GM18870 (cell line): ENCODE measurements at regions not wholly inside any gene's neighbourhood (a gene's known extent, or its start where the extent isn't known, plus 50 kb on each side); places are given as distances from the start of the nearest gene placed in this dataset.
"Not testable (repeated sequence)": the region's sequence is repeated elsewhere in the genome, so short reads cannot be mapped to it uniquely, and the experiment has no call there.

Experiments
- ATAC-seq: cut with Tn5 transposase; IDR thresholded peaks from one replicate; pipeline ENCODE4 v1.9.1; 2021; ENCODE audit warnings: moderate library complexity; ENCODE audit not compliant: unreplicated experiment

DNA sequence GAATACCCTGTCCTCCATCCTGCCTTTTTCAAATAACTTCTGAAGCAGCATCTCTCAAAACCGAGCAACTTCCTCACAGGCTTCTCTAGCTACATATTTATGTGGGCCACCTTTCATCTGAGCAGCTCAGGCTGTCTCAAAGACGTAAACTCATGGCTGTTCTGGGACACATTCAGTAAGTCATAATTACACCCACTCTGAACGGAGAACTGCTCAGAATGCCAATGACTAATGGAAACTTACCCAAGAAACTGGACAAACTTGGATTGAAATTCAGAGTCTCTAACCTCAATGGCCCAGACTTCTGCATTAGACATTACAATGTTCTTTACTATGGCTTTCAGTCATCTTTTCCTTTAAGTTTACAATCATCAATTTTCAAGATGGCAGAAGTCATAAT is 145.2 kb downstream of the RAD51AP2 start:
- no peak for ATAC-seq

- no peak for ATAC-seq
Observed at GRCh38 chr2:17363846-17364245, 154.4 kb downstream of the RAD51AP2 start.

DNA sequence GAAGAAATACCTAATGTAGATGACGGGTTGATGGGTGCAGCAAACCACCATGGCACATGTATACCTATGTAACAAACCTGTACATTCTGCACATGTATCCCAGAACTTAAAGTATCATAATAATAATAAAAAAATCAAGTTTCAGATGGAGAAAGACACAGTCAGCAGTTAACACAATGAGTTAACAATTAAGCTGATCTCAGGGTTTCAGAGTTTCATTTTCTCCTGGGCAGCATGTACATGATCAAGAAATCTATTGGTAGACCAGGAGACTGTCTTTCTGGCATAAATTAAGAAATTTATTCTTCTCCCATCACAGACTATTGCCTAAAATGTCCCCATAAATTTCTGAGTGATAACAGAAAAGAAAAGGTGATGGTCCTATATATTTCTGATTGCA is 155.3 kb downstream of the RAD51AP2 start:
- no peak for ATAC-seq

DNA sequence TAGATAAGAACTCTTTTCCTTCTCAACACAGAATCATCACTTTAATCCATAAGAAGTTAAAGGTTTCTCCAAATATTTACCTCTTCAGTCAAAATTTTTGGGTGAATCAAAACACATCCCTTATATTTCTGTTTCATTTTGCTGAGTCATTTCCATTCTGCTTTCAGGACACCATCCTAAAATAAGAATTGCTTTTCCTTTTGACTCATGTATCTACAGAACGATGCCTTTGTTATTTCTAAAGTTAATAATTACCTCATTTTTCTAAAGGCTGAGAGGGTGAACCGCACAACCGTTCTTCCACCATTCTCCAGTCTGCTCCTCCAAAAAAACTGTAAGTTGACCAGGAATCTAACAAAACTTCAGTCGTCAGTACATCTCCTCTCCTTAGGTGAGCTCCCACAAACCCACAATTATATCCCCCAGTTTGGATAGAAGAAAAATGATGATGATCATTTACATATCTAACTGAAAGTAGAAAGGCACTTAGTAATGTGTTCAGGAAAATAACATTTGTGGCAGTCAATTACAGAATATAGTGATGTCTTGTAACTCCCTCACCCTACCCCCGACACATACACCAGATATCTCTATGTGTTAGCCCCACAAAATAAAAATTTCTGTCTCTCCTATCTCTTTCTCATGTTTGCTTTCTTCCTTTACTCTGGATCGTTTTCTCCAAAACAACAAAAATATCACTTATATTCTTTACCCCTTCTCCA is 162.5 kb downstream of the RAD51AP2 start:
- peak; percentile 95 for ATAC-seq

- no peak for ATAC-seq
Observed at GRCh38 chr2:17353263-17353662, 165.0 kb downstream of the RAD51AP2 start.

GRCh38 chr2:17342692-17343091 is 175.5 kb downstream of the RAD51AP2 start:
- ATAC-seq: not testable (repeated sequence)

DNA sequence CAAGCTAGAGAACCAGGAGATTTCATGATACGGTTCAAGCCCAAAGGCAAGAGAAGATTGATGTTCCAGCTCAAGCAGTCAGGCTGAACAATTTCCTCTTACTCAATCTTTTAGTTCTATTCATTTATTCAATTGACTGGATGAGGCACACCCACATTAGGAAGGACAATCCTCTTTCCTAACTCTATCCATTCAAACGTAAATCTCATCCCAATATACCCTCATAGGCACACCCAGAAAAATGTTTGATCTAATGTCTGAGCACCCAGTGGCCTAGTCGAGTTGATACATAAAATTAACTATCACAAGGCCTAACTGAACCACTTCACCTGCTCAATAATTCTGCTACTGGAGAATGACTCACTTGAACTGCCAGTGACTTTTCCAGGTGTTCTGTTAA is 180.7 kb downstream of the RAD51AP2 start:
- no peak for ATAC-seq

GRCh38 chr2:17336458-17336857 is 181.8 kb downstream of the RAD51AP2 start:
- ATAC-seq: no peak

- no peak for ATAC-seq
Observed at GRCh38 chr2:17334300-17334699, 183.9 kb downstream of the RAD51AP2 start.

DNA sequence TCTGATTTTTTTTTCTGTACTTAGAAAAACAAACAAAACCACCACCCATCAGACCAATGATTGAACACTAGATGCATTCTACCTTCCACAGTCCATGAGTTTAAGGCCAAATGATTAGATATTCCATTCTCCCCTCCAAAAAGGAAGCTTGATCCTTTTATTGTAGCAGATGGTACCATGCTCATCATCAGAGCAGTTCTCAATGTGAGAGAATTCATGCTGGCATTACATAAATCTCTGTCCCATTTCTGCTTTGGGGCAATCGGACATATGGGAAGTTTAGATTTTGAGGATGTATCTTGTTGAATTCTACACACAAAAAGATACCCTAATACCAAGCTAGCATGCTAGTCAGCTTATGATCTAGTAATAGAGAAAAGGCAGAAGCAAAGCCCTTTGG is 186.6 kb downstream of the RAD51AP2 start:
- ATAC-seq: no peak

DNA sequence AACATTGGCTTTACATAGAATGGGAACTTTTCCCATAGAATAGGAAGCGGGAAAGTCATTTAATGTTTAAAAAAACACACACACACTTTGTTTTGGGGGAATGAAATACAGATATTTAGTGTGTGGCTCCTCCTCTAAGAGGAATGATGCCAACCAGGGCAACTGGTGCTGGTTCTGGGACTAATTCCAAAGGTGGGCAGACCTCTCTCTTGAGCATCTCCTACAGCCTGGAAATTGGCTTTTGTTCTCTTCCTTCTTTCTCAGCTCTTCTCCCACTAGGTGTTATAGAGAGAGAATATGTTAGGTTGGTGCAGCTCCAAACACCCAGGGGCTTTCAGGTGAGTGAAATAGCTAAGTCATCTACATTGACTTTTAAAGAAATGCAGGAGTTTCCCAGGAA is 190.1 kb downstream of the RAD51AP2 start:
- ATAC-seq: no peak

- no peak for ATAC-seq
Observed at GRCh38 chr2:17327649-17328048, 190.6 kb downstream of the RAD51AP2 start.

DNA sequence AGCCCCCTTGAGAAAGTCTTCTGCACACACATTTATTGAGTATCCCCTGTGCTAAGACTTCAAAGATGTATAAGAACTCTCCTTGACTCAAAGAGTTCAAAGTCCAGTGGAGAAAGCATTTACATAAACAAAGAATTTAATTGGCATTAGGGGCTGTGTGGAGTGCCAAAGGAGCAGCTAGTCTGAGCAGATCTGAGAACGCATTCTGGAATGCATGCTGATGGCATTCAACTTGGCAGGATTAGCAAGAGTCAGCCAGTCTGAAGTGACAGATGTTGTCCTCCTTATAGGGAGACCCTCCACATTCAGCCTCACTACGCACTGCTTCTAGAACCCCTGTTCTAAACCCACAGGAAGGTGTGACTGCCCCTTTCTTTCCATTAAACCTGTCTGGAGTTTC is 191.5 kb downstream of the RAD51AP2 start:
- no peak for ATAC-seq

GRCh38 chr2:17323697-17324096 is 194.5 kb downstream of the RAD51AP2 start:
- ATAC-seq: no peak

- ATAC-seq: no peak
Observed at GRCh38 chr2:17322461-17322860, 195.8 kb downstream of the RAD51AP2 start.

- no peak for ATAC-seq
Observed at GRCh38 chr2:17319090-17319489, 199.2 kb downstream of the RAD51AP2 start.

DNA sequence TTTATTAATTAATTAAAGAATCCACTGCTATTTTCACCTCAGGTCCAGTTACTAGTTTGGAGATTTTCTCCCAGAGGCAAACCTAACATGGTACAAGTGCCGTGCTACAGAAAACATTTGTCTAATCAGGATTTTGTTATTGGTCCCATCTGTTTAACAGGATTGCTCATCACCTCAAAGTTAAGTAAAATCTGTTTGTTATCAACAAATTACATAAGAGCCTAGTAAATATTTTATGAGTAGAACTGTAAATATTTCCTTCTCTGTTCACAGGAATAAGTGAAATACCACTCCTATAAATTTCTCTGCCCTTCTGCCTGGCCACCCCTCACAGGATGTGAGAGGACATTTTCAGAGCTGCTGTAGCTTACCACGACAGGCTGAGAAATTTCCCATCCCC is 200.2 kb downstream of the RAD51AP2 start:
- ATAC-seq: no peak

DNA sequence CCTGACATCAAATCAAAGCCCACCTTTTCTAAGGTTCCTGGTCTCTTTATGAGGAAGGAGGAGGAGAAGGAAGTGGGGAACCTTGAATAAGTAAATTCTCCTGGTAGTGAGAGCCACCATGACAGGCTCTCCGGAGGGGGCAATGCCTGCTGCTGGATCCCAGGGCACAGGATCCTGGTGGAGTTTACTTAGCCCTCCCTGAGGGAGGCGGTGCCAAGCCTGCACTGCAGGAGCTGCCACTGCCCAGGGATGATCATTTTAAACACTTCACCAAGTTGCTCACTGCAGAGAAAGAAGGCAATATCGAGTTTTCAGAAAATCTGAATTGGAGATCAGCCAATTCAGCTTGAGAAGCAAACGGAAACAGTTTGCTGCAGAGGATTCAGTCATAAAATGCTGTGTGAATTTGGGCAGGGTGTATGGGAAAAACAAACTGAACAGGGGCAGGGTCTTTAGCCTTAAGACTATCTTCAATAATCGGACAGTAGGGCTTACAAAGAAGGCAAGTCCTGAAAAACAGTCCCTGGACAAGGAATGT is 200.7 kb downstream of the RAD51AP2 start:
- no peak for ATAC-seq

GRCh38 chr2:17313261-17313660 is 205.0 kb downstream of the RAD51AP2 start:
- ATAC-seq: no peak

DNA sequence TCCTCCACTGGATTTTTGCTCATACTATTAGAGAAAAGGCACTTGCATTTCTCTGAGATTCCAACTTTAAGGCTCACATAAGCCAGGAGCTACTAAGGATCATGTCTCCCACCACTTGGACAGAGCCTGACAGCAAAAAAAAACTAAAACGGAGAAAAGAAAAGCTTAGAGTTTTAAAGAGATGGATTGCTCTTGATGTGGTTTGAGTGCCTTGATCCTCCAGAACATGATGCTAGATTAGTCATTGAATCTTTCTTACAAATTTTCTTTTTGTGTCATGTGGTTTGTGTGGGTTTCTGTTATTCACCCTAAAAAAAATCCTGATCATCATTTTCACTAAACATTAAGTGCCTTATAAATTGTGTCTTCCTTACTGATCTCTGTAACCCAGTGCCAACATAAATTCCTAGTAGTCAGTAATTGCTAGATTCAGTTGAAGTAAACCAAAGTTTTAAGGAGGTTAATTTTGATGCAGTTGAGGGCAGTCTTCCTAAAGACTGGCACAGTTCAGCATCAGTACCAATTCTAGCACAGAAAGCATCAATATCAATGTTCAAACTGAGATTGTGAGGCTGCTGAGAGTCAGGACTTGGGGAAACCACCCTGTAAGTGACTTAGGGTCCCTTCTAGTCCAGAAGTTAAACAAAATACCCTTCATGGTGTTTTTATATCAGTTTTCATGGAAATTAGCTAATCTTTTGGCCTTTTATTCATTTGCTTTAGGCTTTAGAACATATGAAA is 206.3 kb downstream of the RAD51AP2 start:
- no peak for ATAC-seq

- no peak for ATAC-seq
Observed at GRCh38 chr2:17311106-17311619, 207.1 kb downstream of the RAD51AP2 start.

DNA sequence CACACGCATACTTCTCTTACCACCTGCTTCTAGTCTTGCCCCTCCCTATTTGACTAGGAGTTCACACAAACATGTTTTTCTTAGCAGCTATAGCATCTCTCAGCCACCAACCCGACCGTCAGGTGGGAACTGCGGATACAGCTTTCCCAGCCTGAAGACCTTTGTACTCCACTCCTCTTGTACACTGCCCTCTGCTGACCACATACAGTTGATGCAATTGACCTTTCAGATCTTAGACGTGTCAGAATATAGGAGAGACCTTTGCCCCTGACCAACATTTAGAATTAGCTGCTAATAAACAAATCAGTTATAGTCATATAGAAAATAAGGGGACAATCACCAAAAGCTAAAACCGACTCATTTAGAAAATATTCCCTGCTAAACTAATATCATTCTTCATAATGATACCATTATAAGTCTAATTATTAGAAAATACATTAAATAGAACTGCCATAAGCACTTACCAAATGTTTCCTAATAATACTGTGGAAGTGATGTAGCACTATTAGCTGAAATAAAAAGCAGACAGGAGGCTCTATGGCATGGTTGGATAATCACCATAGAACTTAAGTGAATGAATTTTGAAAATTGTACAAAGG is 208.4 kb downstream of the RAD51AP2 start:
- peak; percentile 88 for ATAC-seq
